Astrocyte of the spinal cord (primary cell): ENCODE measurements at regions not wholly inside any gene's neighbourhood (a gene's known extent, or its start where the extent isn't known, plus 50 kb on each side); places are given as distances from the start of the nearest gene placed in this dataset.

Source experiments
- DNase-seq: peaks from one replicate; pipeline ENCODE4 v3.0.0; 2011; ENCODE audit warnings: low read depth, low spot score
- H3K4me3 ChIP-seq: 2 replicates; pipeline ENCODE4 v1.5.1; 2011; ENCODE audit warnings: low read depth, mild to moderate bottlenecking, low read length, moderate library complexity
- CTCF ChIP-seq: IDR thresholded peaks from 2 replicates; pipeline ENCODE4 v1.5.1; 2012; ENCODE audit warnings: low read depth, mild to moderate bottlenecking, low read length, inconsistent platforms
- in situ Hi-C: cut with HindIII; loops from 2 replicates; pipeline ENCODE4 v1.10.0; 2017; ENCODE audit warnings: low sequenced_read_pairs

- H3K4me3 ChIP-seq, result no peak overlapping the region
- TF ChIP-seq CTCF, result no peak
- in situ Hi-C loops, result no loop called here
- no peak for DNase-seq
Measured at GRCh38 chr2:7405861-7406715, 488.9 kb downstream of the RNF144A start.

GRCh38 chr2:7407001-7407400 lies 489.8 kb downstream of the RNF144A start:
- in situ Hi-C loops, result no loop called here
- no peak for TF ChIP-seq CTCF
- DNase-seq, result no peak
- H3K4me3 ChIP-seq, result no peak overlapping the region

- H3K4me3 ChIP-seq, result no peak overlapping the region
- in situ Hi-C loops, result no loop called here
- TF ChIP-seq CTCF, result no peak
- no peak for DNase-seq
Measured at GRCh38 chr2:7407906-7408680, 490.9 kb downstream of the RNF144A start.

GRCh38 chr2:7411691-7412090 lies 494.5 kb downstream of the RNF144A start:
- in situ Hi-C loops, result no loop called here
- DNase-seq, result no peak
- H3K4me3 ChIP-seq, result no peak overlapping the region
- no peak for TF ChIP-seq CTCF

- no peak for TF ChIP-seq CTCF
- in situ Hi-C loops, result no loop called here
- no peak overlapping the region for H3K4me3 ChIP-seq
- no peak for DNase-seq
Measured at GRCh38 chr2:7417845-7418742, 500.9 kb downstream of the RNF144A start.

GRCh38 chr2:7419186-7419585 lies 502.0 kb downstream of the RNF144A start:
- H3K4me3 ChIP-seq, result no peak overlapping the region
- TF ChIP-seq CTCF, result no peak
- no peak for DNase-seq
- in situ Hi-C loops, result no loop called here
